Astrocyte (in vitro differentiated cells and primary cell): ENCODE measurements at regions not wholly inside any gene's neighbourhood (a gene's known extent, or its start where the extent isn't known, plus 50 kb on each side); places are given as distances from the start of the nearest gene placed in this dataset.

Source experiments
- DNase-seq: peaks from one replicate; pipeline ENCODE4 v3.0.0-alpha.2; 2010; ENCODE audit warnings: low read depth
- FAIRE-seq: peaks from 2 replicates; lab custom pipeline; 2011; peaks lifted over from hg19 to GRCh38; lab: Jason Lieb, UNC
- H2AFZ ChIP-seq: 2 replicates; pipeline ENCODE4 v1.6.0; 2012; ENCODE audit warnings: low read depth, low read length, inconsistent platforms
- H3K27ac ChIP-seq: 2 replicates; pipeline ENCODE4 v1.5.1; 2011; ENCODE audit warnings: low read depth, low read length, inconsistent platforms
- H3K27me3 ChIP-seq: 2 replicates; pipeline ENCODE4 v1.6.0; 2011; ENCODE audit warnings: low read length, inconsistent platforms; ENCODE audit not compliant: insufficient read depth
- H3K36me3 ChIP-seq: 2 replicates; pipeline ENCODE4 v1.5.1; 2011; ENCODE audit warnings: low read length, inconsistent platforms; ENCODE audit not compliant: insufficient read depth
- H3K4me1 ChIP-seq: 2 replicates; pipeline ENCODE4 v1.5.1; 2011; ENCODE audit warnings: low read length, inconsistent platforms; ENCODE audit not compliant: insufficient read depth
- H3K4me2 ChIP-seq: 2 replicates; pipeline ENCODE4 v1.6.0; 2012; ENCODE audit warnings: low read length, inconsistent platforms
- H3K4me3 ChIP-seq: 2 replicates; pipeline ENCODE4 v1.5.1; 2011; ENCODE audit warnings: low read depth, mild to moderate bottlenecking, low read length, inconsistent platforms; ENCODE audit not compliant: insufficient read depth
- H3K79me2 ChIP-seq: 2 replicates; pipeline ENCODE4 v1.6.0; 2012; ENCODE audit warnings: mild to moderate bottlenecking, low read length, inconsistent platforms; ENCODE audit not compliant: insufficient read depth
- H3K9ac ChIP-seq: 2 replicates; pipeline ENCODE4 v1.6.0; 2012; ENCODE audit warnings: mild to moderate bottlenecking, low read length, inconsistent platforms
- H3K9me3 ChIP-seq: 2 replicates; pipeline ENCODE4 v1.5.1; 2012; ENCODE audit warnings: low read depth, mild to moderate bottlenecking, low read length, inconsistent platforms; ENCODE audit not compliant: insufficient read depth
- H4K20me1 ChIP-seq: 2 replicates; pipeline ENCODE4 v1.6.0; 2012; ENCODE audit warnings: low read length, inconsistent platforms; ENCODE audit not compliant: insufficient read depth
- H3K27ac Mint-ChIP-seq: one replicate; pipeline ENCODE4 v1.8.0; 2021; ENCODE audit warnings: mild to moderate bottlenecking, mixed read lengths; ENCODE audit not compliant: unreplicated experiment
- H3K27me3 Mint-ChIP-seq: one replicate; pipeline ENCODE4 v1.8.0; 2021; ENCODE audit warnings: low read depth, mixed read lengths; ENCODE audit not compliant: unreplicated experiment
- H3K36me3 Mint-ChIP-seq: one replicate; pipeline ENCODE4 v1.8.0; 2021; ENCODE audit warnings: low read depth, mixed read lengths; ENCODE audit not compliant: unreplicated experiment
- H3K4me1 Mint-ChIP-seq: one replicate; pipeline ENCODE4 v1.8.0; 2021; ENCODE audit warnings: low read depth, mixed read lengths; ENCODE audit not compliant: unreplicated experiment
- H3K4me3 Mint-ChIP-seq: one replicate; pipeline ENCODE4 v1.8.0; 2021; ENCODE audit warnings: mild to moderate bottlenecking, moderate library complexity, mixed read lengths; ENCODE audit not compliant: unreplicated experiment
- H3K9me3 Mint-ChIP-seq: one replicate; pipeline ENCODE4 v1.8.0; 2021; ENCODE audit warnings: mild to moderate bottlenecking, mixed read lengths; ENCODE audit not compliant: unreplicated experiment
- EZH2 ChIP-seq: IDR thresholded peaks from 2 replicates; pipeline ENCODE4 v1.6.1; 2012; ENCODE audit warnings: mild to moderate bottlenecking, low read length, inconsistent platforms; ENCODE audit not compliant: insufficient read depth
- TF ChIP-seq, protein P1 (sequence below): IDR thresholded peaks from 2 replicates; pipeline ENCODE4 v1.5.1; 2011; ENCODE audit warnings: low read depth, mild to moderate bottlenecking, inconsistent platforms, low read length, moderate library complexity; ENCODE audit not compliant: insufficient read depth

DNA sequence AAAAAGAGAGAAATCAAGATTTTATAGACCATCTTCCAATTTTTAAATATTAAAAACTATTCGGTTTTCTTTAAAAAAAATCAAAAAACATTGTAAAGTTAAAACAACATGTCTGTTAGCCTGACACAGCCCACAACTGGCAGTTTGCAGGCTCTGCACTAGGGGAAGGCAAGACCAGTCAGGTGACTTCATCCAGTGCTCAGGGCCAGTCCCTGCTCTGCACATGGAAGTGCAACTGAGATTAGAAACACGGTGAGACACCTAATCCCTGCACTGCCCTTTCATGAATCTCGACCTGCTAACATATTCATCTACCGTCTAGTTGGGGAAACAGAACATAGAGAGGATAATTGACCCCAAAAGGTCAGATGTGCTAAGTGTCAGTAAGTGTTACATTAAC is 135.2 kb downstream of the BARD1 start:
- Mint-ChIP-seq H3K9me3 (peaks cover 2% of the 10 kb centered on the region), H3K4me3 (no peak overlapping the region), H3K4me1 (peaks cover 9% of the 10 kb centered on the region), H3K27ac (no peak overlapping the region), H3K36me3 (no peaks in the 10 kb centered on the region), H3K27me3 (no peaks in the 10 kb centered on the region)
- no peak overlapping the region for H3K27ac ChIP-seq
- DNase-seq (no peak), FAIRE-seq (no peak)
- H3K4me2 ChIP-seq, result no peak overlapping the region
- no peaks in the 10 kb centered on the region for H3K27me3 ChIP-seq
- no peak overlapping the region for H2AFZ ChIP-seq
- H3K79me2 ChIP-seq, result no peaks in the 10 kb centered on the region
- no peak overlapping the region for H3K9ac ChIP-seq
- H3K4me1 ChIP-seq, result no peaks in the 10 kb centered on the region
- no peaks in the 10 kb centered on the region for H3K36me3 ChIP-seq
- TF ChIP-seq, protein P1, sequence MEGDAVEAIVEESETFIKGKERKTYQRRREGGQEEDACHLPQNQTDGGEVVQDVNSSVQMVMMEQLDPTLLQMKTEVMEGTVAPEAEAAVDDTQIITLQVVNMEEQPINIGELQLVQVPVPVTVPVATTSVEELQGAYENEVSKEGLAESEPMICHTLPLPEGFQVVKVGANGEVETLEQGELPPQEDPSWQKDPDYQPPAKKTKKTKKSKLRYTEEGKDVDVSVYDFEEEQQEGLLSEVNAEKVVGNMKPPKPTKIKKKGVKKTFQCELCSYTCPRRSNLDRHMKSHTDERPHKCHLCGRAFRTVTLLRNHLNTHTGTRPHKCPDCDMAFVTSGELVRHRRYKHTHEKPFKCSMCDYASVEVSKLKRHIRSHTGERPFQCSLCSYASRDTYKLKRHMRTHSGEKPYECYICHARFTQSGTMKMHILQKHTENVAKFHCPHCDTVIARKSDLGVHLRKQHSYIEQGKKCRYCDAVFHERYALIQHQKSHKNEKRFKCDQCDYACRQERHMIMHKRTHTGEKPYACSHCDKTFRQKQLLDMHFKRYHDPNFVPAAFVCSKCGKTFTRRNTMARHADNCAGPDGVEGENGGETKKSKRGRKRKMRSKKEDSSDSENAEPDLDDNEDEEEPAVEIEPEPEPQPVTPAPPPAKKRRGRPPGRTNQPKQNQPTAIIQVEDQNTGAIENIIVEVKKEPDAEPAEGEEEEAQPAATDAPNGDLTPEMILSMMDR, result no peak
- no peak for TF ChIP-seq EZH2
- H3K4me3 ChIP-seq, result no peak overlapping the region
- no peaks in the 10 kb centered on the region for H3K9me3 ChIP-seq
- H4K20me1 ChIP-seq, result no peaks in the 10 kb centered on the region

DNA sequence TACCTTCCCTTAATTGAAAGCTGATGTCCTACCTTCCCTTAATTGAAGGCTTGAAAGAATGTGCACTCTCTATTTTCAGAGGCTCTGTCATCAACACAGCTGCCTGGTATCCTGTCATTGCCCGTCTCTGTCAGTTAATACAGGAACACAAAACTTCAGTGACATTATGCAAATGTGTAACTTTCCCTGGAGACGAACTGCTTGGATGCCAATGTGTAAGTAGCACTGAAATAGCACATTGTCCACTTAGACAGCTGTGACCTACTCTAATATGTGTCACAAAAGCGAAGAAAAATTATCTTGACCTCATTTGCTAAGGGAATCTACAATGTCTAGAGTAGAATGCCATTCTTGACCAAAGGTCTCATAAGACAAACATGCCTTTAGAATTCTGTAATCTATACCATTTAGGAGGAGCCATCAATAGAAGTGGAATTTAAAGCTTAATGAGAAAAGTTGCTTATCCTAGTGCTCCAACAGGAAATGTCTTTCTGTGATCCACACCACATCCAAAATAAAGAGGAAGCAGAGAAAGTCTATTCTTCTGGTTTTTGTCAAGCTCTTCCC is 138.1 kb downstream of the BARD1 start:
- Mint-ChIP-seq H3K27ac (peak overlapping the region; percentile 30), H3K4me1 (peaks cover 9% of the 10 kb centered on the region), H3K27me3 (no peaks in the 10 kb centered on the region), H3K36me3 (peaks cover 2% of the 10 kb centered on the region), H3K9me3 (peaks cover 2% of the 10 kb centered on the region), H3K4me3 (no peak overlapping the region)
- Histone ChIP-seq H4K20me1 (no peaks in the 10 kb centered on the region), H3K9ac (no peak overlapping the region), H3K4me1 (no peaks in the 10 kb centered on the region), H3K4me3 (no peak overlapping the region), H3K4me2 (no peak overlapping the region), H3K79me2 (no peaks in the 10 kb centered on the region), H3K36me3 (no peaks in the 10 kb centered on the region), H3K27me3 (no peaks in the 10 kb centered on the region), H3K27ac (no peak overlapping the region), H2AFZ (no peak overlapping the region), H3K9me3 (no peaks in the 10 kb centered on the region)
- no peak for FAIRE-seq
- TF ChIP-seq, protein P1, result no peak
- TF ChIP-seq EZH2, result no peak
- no peak for DNase-seq

DNA sequence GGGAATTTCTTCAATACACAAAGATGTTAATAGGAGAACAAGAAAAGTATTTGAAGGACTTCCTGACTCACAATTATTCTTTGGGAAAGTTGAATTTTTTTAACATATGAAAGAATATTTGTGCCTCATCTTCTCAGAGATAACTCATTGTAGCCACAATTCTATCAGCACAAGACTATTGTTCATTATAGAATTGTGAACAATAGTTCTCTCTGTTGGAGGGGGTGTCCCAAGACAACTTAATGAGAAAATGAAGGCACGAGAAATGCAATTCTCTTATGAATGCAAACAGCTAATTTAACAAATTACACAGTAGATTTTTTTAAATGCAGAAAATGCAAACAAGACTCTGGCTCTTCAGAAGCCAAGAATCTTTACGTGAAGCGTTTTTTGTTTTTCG is 157.0 kb downstream of the BARD1 start:
- H2AFZ ChIP-seq, result no peak overlapping the region
- DNase-seq (no peak), FAIRE-seq (no peak)
- TF ChIP-seq, protein P1, result no peak
- TF ChIP-seq EZH2, result no peak
- H3K4me3 ChIP-seq, result no peak overlapping the region
- no peak overlapping the region for H3K27ac Mint-ChIP-seq
- H3K4me2 ChIP-seq, result no peak overlapping the region
- H3K9me3 Mint-ChIP-seq, result peaks cover 4% of the 10 kb centered on the region
- H3K27ac ChIP-seq, result no peak overlapping the region
- H3K27me3 ChIP-seq, result no peaks in the 10 kb centered on the region
- H3K4me3 Mint-ChIP-seq, result no peak overlapping the region
- peaks cover 9% of the 10 kb centered on the region for H3K4me1 ChIP-seq
- no peaks in the 10 kb centered on the region for H3K36me3 ChIP-seq
- no peaks in the 10 kb centered on the region for H3K36me3 Mint-ChIP-seq
- no peaks in the 10 kb centered on the region for H4K20me1 ChIP-seq
- H3K27me3 Mint-ChIP-seq, result no peaks in the 10 kb centered on the region
- H3K4me1 Mint-ChIP-seq, result peaks cover 36% of the 10 kb centered on the region
- no peaks in the 10 kb centered on the region for H3K9me3 ChIP-seq
- no peaks in the 10 kb centered on the region for H3K79me2 ChIP-seq
- H3K9ac ChIP-seq, result no peak overlapping the region
